Left hindlimb (tissue), 1 donor: ENCODE measurements at regions not wholly inside any gene's neighbourhood (a gene's known extent, or its start where the extent isn't known, plus 50 kb on each side); places are given as distances from the start of the nearest gene placed in this dataset.

Source experiments
- DNase-seq: peaks from one replicate; pipeline ENCODE4 v3.0.0-alpha.2; 2018

DNA sequence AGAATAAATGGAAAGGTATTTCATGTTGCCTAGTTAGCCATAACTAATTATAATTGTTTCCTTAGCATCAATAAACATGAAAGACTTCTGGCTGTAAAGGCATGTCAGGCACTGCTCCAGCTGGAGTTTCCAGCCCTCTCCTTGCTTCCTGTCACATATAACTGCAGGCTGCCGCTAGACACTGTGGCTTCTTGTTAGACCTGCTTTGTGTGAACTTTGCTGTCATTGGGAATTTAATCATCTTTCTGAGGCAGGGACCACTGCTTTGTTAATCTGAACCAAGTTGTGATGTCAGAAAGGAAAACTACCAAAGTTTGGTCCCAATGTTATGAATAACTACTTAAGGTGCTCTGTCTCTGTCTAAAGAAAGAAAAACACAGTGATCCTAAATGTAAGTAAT is 90.3 kb upstream of the DUSP10 start:
- no peak for DNase-seq

DNA sequence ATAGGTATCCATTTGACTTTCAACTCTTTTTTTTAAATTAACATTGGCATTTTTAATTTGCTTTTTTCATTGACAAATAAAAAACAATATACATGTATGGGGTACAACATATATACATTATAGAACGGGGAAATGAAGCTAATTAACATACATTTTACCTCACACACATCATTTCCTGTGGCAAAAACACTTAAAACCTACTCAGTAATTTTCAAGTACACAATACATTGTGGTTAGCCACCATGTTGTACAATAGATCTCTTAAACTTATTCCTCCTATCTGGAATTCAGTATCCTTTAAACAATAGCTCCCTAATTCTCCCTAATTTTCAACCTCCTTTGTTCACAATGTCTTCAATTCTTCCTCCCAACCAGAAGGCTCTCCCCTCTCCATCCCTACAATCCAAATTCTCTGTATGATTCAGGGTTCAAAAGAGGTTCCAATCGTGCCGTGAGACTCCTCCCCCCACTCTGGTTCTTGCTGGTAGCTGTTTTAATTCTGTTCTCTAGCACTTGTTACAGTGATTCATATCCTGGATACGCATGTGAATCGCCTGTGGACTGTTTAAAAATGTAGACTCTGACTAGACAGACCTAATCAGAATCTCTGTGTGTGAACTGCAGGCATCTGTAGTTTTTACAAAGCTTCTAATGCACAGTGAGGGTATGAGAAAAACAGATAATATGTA is 87.6 kb upstream of the DUSP10 start:
- no peak for DNase-seq

GRCh38 chr1:221827307-221827642 is 85.4 kb upstream of the DUSP10 start:
- no peak for DNase-seq

- no peak for DNase-seq
Observed at GRCh38 chr1:221824909-221825308, 83.0 kb upstream of the DUSP10 start.

GRCh38 chr1:221824025-221824424 is 82.1 kb upstream of the DUSP10 start:
- no peak for DNase-seq

DNA sequence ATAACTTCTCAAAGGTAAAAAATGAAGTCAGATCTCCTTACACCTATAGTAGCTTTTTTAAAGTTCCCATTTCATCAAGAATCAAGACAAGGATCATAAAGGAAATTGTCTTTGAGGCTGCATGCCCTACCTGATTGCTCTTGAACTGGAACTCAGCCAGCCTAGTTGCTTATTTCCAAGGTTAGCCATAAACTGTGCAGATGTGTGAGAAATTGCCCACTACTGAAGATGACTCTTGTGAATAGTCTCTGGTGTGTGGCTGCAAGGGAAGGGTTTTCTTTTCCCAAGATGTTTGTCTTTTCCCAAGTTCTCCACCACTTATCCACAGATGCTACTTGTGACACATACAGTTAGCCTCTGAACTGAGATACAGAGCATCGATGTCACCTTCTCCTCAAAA is 81.7 kb upstream of the DUSP10 start:
- no peak for DNase-seq

GRCh38 chr1:221823149-221823548 is 81.3 kb upstream of the DUSP10 start:
- no peak for DNase-seq

DNA sequence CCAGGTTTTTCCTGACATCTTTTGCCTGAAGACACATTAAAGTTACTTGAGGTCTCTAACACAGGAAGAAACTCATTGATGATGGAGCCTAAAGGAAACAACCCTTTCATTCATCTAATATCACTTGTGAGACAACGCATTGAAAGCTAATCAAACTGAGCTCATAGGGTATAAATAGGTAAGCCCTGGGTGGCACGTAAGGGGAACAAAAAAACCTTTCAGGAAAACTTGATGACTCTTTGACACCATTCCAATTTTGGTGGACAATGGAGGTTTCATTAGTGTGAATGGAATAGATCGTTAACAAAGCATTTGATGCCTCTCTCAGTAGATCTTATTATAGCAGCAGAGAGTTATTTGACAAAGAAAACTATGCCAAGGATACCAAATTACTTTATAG is 80.7 kb upstream of the DUSP10 start:
- no peak for DNase-seq

- DNase-seq: no peak
Observed at GRCh38 chr1:221816899-221817298, 75.0 kb upstream of the DUSP10 start.

GRCh38 chr1:221815660-221816059 is 73.8 kb upstream of the DUSP10 start:
- DNase-seq: no peak

DNA sequence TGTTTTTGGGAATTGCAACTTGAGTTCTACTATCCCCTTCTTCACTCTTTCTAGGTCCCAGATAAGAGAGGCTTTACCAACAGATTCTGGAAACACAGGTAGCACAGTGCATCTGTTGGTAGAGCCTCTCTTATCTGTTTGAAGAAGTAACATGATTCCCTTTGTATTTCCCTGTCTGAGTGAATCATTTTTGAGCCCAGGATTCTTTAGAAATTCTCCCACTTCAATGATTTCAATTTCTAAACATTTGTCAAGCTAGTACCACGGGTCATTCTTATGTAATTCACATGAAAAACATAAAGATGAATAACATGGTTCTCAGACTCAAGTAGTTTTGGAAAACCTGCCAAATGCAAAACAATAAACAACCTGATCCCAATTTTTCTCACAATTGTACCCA is 72.0 kb upstream of the DUSP10 start:
- no peak for DNase-seq

DNA sequence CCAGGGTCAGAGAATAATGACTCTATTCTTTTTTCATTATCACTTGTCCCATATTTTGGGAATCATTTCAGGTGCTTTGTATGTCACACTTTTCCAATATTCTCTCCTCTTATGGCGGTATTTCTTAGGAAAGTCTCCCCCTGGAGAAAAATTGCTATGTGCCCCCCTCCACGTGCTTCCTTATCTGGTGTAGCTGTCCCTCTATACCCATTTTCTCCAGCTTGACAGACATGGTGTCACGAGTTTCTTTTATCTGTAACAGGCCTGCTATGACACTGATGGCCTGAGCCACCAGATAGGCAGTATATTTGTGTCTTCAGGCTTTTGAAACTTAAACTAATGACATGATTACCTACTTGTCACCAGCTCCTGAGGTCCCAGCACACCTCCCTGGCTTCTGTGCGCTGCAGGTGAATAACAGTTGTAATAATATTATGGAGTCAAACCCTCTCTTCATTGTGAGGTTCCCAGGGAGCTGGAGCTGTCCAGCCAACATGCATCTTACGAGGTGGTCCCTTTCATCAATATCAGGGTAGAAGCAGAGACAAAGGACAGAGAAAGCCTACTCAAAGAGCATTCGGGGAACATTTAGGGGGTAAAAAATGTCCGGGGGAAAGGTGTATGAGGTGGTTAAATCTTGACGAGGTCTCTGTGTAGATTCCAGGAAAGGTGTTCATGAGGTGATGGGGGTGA is 71.2 kb upstream of the DUSP10 start:
- DNase-seq: no peak

DNA sequence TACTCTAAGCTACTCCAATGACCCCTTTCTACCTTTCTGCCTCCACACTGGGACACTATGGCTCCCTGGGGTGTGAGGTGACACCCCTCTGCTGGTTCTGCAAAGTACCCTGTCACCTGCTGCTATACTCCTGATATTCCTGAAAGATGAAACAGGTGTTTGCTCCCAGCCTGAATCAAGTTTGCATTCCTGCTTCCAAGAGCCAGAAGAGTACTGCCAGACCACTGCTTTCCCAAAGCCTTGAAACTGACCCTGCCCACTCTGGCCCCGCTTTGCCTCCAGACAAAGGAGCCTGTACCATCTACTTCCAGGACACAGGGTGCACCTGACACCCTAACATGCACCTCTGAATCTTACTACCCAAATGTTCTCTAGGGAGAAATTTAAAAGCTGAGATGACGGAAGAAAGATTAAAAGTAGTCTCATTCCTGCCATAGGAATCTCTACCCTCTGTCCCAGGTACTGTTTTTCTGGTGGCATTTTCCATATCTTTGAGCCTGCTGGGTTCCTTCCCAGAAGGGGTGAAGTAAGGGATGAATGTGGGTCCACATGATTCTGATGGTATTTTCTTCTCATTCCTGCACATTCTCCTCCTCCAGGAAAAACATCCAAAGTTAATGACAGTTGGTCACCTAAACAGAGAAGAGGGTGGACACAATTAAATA is 70.3 kb upstream of the DUSP10 start:
- no peak for DNase-seq

GRCh38 chr1:221810406-221810805 is 68.5 kb upstream of the DUSP10 start:
- no peak for DNase-seq

- DNase-seq: no peak
Observed at GRCh38 chr1:221809091-221810029, 67.5 kb upstream of the DUSP10 start.

GRCh38 chr1:221806984-221807383 is 65.1 kb upstream of the DUSP10 start:
- DNase-seq: no peak

GRCh38 chr1:221806236-221806635 is 64.3 kb upstream of the DUSP10 start:
- no peak for DNase-seq

DNA sequence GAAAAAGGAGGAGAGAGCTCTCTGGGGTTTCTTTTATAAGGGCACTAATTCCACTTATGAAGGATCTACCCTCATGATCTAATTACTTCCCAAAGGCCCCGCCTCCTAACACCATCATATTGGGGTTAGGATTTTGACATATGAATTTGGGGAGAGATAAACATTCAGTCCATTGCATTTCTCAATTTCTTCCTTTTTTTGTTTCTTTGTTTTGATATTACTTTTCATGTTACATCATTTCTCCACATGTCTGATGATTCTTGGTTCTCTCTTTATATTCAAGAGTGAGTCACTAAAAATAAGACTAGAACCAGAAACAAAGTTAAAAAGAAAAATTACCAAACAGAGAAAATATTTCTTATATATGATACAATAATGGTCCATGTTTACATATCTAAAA is 63.2 kb upstream of the DUSP10 start:
- no peak for DNase-seq

DNA sequence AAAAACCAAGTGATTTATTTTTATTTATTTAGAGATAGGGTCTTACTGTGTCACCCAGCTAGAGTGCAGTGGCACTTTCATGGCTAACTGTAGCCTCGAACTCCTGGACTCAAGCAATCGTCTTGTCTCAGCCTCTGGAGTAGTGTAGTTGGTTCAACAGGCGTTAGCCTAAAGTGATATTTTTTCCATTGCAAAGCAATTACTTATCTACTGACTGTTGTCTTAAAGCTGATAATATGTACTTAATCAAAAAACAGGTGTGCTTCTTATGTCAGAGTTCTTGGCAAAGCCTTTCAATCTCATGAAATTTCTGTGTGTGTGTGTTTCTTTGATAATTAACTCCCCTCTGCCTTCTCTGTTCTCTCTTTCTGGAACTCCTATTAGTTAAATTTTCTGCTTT is 62.4 kb upstream of the DUSP10 start:
- DNase-seq: no peak

DNA sequence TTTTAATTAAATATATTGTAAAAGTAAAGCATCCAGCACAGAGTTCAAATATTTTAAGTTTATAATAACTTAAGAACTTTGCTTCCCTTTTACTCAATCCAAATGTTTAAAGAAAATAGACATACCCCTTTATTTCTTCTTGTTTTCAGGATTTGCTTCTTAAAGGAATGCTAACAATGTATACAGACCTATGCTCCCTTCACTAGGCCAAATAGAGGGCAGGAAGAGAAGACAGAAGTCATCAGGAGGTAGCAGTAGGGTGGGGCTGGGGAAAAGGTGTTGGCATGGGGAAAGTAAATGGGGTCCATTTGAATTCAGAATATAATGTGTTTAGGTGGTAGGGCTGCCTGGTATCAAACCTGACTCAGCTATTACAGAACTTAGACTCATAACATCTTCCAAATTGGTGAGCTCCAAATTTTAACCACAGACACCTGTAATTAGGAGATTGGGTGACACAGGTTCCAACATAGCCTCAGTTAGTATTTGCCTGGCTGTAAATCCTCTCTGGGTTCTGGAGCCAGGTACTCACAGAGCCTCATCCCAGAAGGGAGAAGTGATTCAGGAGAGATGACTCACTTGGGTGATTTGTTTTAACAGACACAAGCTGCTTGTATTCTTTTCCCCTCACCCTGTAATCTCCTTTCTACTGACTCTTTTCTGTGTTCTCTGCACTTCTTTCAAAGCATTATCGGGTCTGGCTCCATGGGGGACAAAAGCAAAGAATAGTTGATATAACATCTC is 60.1 kb upstream of the DUSP10 start:
- no peak for DNase-seq

GRCh38 chr1:221801251-221801661 is 59.4 kb upstream of the DUSP10 start:
- DNase-seq: no peak

- no peak for DNase-seq
Observed at GRCh38 chr1:221800831-221801230, 58.9 kb upstream of the DUSP10 start.

DNA sequence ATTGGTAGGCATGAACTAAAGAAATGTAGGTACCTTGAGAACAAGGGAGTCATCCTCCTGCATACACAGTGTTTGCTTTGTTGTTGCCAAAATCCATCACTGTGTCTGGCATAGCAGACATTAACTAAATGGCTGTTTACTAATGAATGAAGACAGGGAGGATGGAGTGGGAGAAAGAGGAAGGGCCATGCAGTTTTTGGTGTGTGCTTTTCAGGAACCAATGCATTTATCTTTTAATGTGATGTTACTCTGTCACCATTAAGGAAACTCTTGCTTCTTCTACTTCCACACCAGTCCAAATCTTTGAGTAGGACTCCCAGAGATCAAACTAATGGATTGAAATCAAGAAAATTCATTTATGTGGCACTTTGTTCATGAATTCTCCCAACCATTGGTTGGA is 55.6 kb upstream of the DUSP10 start:
- no peak for DNase-seq
